H1 (cell line): ENCODE measurements at regions not wholly inside any gene's neighbourhood (a gene's known extent, or its start where the extent isn't known, plus 50 kb on each side); places are given as distances from the start of the nearest gene placed in this dataset.

Source experiments
- CTCF ChIA-PET: fragments of 300-600 bp; sonication (Branson Sonifier 250); formaldehyde crosslinking; loops from one replicate; lab custom pipeline; 2021; ENCODE audit not compliant: partially characterized antibody; lab: Charles Lee
- POLR2A ChIA-PET: fragments of 300-600 bp; sonication (Branson Sonifier 250); formaldehyde crosslinking; loops from one replicate; lab custom pipeline; 2021; ENCODE audit warnings: inconsistent platforms; ENCODE audit not compliant: partially characterized antibody; lab: Charles Lee
- DNase-seq, 2 experiments: peaks; one replicate each; pipeline versions ENCODE4 v3.0.0 to v3.0.0-alpha.2; 2010 to 2022; ENCODE audit warnings: low spot score in 2 of 2, low read depth in 1 of 2, mixed read lengths in 1 of 2
- FAIRE-seq: peaks from 2 replicates; lab custom pipeline; 2011; peaks lifted over from hg19 to GRCh38; lab: Jason Lieb, UNC
- H2AFZ ChIP-seq: 2 replicates; pipeline ENCODE4 v1.8.1; 2012; ENCODE audit warnings: low read length, inconsistent platforms
- H2AK5ac ChIP-seq: 2 replicates; pipeline ENCODE4 v1.6.1; 2013; ENCODE audit warnings: low read depth, low read length
- H2BK120ac ChIP-seq: replicated peaks from 2 replicates; pipeline ENCODE3; 2013; ENCODE audit warnings: low read depth, low read length, inconsistent platforms
- H2BK12ac ChIP-seq: 2 replicates; pipeline ENCODE4 v1.6.1; 2013; ENCODE audit warnings: low read depth, low read length
- H2BK15ac ChIP-seq: 2 replicates; pipeline ENCODE4 v1.6.1; 2013; ENCODE audit warnings: low read length
- H2BK20ac ChIP-seq: 2 replicates; pipeline ENCODE4 v1.6.1; 2013; ENCODE audit warnings: low read length
- H2BK5ac ChIP-seq: 2 replicates; pipeline ENCODE4 v1.6.1; 2013; ENCODE audit warnings: low read depth, low read length
- H3K14ac ChIP-seq: 2 replicates; pipeline ENCODE4 v1.6.1; 2013; ENCODE audit warnings: inconsistent platforms; ENCODE audit not compliant: insufficient read length
- H3K18ac ChIP-seq: 2 replicates; pipeline ENCODE4 v1.6.1; 2013; ENCODE audit warnings: low read length; ENCODE audit errors: extremely low read depth
- H3K23ac ChIP-seq: 2 replicates; pipeline ENCODE4 v1.6.1; 2013; ENCODE audit warnings: inconsistent platforms; ENCODE audit not compliant: insufficient read length
- H3K23me2 ChIP-seq: 2 replicates; pipeline ENCODE4 v1.6.1; 2013; ENCODE audit warnings: low read depth, low read length
- H3K27ac ChIP-seq: 2 replicates; pipeline ENCODE4 v1.6.1; 2011; ENCODE audit warnings: low read depth, low read length, inconsistent platforms
- H3K27me3 ChIP-seq, 4 experiments: replicated peaks in 1 of 4; 1 replicate in 1 of 4; 2 replicates in 3 of 4; pipeline versions ENCODE4 v1.6.1 to v1.8.1; 2011 to 2013; ENCODE audit warnings: low read length in 3 of 4, mild to moderate bottlenecking in 3 of 4, inconsistent platforms in 2 of 4, mixed read lengths in 2 of 4, moderate library complexity in 1 of 4; ENCODE audit not compliant: control insufficient read depth in 3 of 4, insufficient read depth in 3 of 4; ENCODE audit errors: extremely low read depth in 1 of 4
- H3K36me3 ChIP-seq, 4 experiments: 2 replicates each; pipeline versions ENCODE4 v1.6.1 to v1.8.1; 2011 to 2013; ENCODE audit warnings: mild to moderate bottlenecking in 4 of 4, low read length in 3 of 4, moderate library complexity in 2 of 4, control low read depth in 1 of 4, inconsistent platforms in 1 of 4; ENCODE audit not compliant: insufficient read depth in 4 of 4, control insufficient read depth in 2 of 4
- H3K4ac ChIP-seq: replicated peaks from 2 replicates; pipeline ENCODE3; 2013; ENCODE audit warnings: low read length, low read depth, mixed read lengths, inconsistent platforms; ENCODE audit not compliant: insufficient read length
- H3K4me1 ChIP-seq, 4 experiments: replicated peaks in 1 of 4; 1 replicate in 1 of 4; 2 replicates in 3 of 4; pipeline versions ENCODE4 v1.6.1 to v1.8.1; 2011 to 2013; ENCODE audit warnings: low read length in 3 of 4, inconsistent platforms in 2 of 4, mixed read lengths in 1 of 4; ENCODE audit not compliant: insufficient read depth in 4 of 4, control insufficient read depth in 3 of 4
- H3K4me2 ChIP-seq, 2 experiments: 2 replicates each; pipeline versions ENCODE4 v1.6.1 to v1.8.1; 2011 to 2013; ENCODE audit warnings: low read depth in 2 of 2, low read length in 2 of 2, control low read depth in 1 of 2, inconsistent platforms in 1 of 2, mild to moderate bottlenecking in 1 of 2; ENCODE audit not compliant: insufficient read depth in 1 of 2
- H3K4me3 ChIP-seq, 4 experiments: fragments of 200-600, 300-600 bp in 1 of 4; sonication (generic), shearing (Covaris generic), sonication (Bioruptor Twin) in 1 of 4; 2 replicates each; pipeline versions ENCODE4 v1.5.1 to v1.8.1; 2011 to 2016; ENCODE audit warnings: low read length in 4 of 4, low read depth in 3 of 4, control low read depth in 2 of 4, inconsistent platforms in 2 of 4, mild to moderate bottlenecking in 2 of 4, mixed read lengths in 1 of 4, moderate library complexity in 1 of 4; ENCODE audit not compliant: insufficient read depth in 2 of 4; ENCODE audit errors: extremely low read depth in 1 of 4
- H3K56ac ChIP-seq: replicated peaks from 2 replicates; pipeline ENCODE3; 2013; ENCODE audit warnings: low read depth, mild to moderate bottlenecking, mixed read lengths, low read length, inconsistent platforms; ENCODE audit not compliant: insufficient read length
- H3K79me1 ChIP-seq: 2 replicates; pipeline ENCODE4 v1.6.1; 2013; ENCODE audit warnings: low read depth, low read length, control low read depth
- H3K79me2 ChIP-seq, 2 experiments: 2 replicates each; pipeline versions ENCODE4 v1.6.1 to v1.8.1; 2012 to 2013; ENCODE audit warnings: low read length in 2 of 2, mild to moderate bottlenecking in 2 of 2, inconsistent platforms in 1 of 2; ENCODE audit not compliant: insufficient read depth in 2 of 2, control insufficient read depth in 1 of 2
- H3K9ac ChIP-seq, 4 experiments: replicated peaks in 1 of 4; 1 replicate in 1 of 4; 2 replicates in 3 of 4; pipeline versions ENCODE4 v1.6.1 to v1.8.1; 2011 to 2013; ENCODE audit warnings: low read depth in 3 of 4, low read length in 3 of 4, control low read depth in 2 of 4, mild to moderate bottlenecking in 2 of 4, moderate library complexity in 2 of 4, inconsistent platforms in 1 of 4; ENCODE audit errors: extremely low read depth in 1 of 4
- H3K9me3 ChIP-seq, 2 experiments: 2 replicates each; pipeline versions ENCODE4 v1.6.1 to v1.8.1; 2012 to 2013; ENCODE audit warnings: mild to moderate bottlenecking in 2 of 2, moderate library complexity in 2 of 2, control low read depth in 1 of 2, inconsistent platforms in 1 of 2, low read depth in 1 of 2, low read length in 1 of 2, mixed read lengths in 1 of 2; ENCODE audit not compliant: insufficient read depth in 2 of 2
- H4K20me1 ChIP-seq, 2 experiments: replicated peaks in 1 of 2; 2 replicates each; pipeline versions ENCODE3 to v1.8.1; 2011 to 2013; ENCODE audit warnings: inconsistent platforms in 2 of 2, low read length in 2 of 2, mild to moderate bottlenecking in 1 of 2; ENCODE audit not compliant: insufficient read depth in 2 of 2, control insufficient read depth in 1 of 2
- H4K5ac ChIP-seq: 2 replicates; pipeline ENCODE4 v1.6.1; 2013; ENCODE audit warnings: low read length, low read depth, mixed read lengths, inconsistent platforms; ENCODE audit not compliant: insufficient read length
- H4K8ac ChIP-seq: 2 replicates; pipeline ENCODE4 v1.8.0; 2013; ENCODE audit warnings: mild to moderate bottlenecking, moderate library complexity, low read length, inconsistent platforms; ENCODE audit not compliant: insufficient read depth; ENCODE audit errors: extremely low read depth
- H4K91ac ChIP-seq: replicated peaks from 2 replicates; pipeline ENCODE3; 2013; ENCODE audit warnings: low read length, mixed read lengths, inconsistent platforms; ENCODE audit not compliant: insufficient read length
- BCL11A ChIP-seq, 2 experiments: IDR thresholded peaks; one replicate each; pipeline ENCODE4 v1.6.1; 2011; ENCODE audit warnings: low read depth in 2 of 2, low read length in 2 of 2, mild to moderate bottlenecking in 2 of 2
- CBX5 ChIP-seq: fragments of 300-800, 300-1000 bp; sonication (generic); IDR thresholded peaks from 2 replicates; pipeline ENCODE4 v1.7.1; 2016; ENCODE audit warnings: antibody characterized with exemption, low read length, low read depth
- CHD1 ChIP-seq: IDR thresholded peaks from 2 replicates; pipeline ENCODE4 v1.6.1; 2012; ENCODE audit warnings: low read depth, low read length, improper control_type of control experiment
- GABPA ChIP-seq: IDR thresholded peaks from 2 replicates; pipeline ENCODE4 v1.6.1; 2011; ENCODE audit warnings: mild to moderate bottlenecking, low read length, moderate library complexity, borderline replicate concordance; ENCODE audit not compliant: insufficient read depth
- JUN ChIP-seq: IDR thresholded peaks from 2 replicates; pipeline ENCODE4 v1.6.1; 2011; ENCODE audit warnings: low read depth, mild to moderate bottlenecking, improper control_type of control experiment, low read length
- PHF8 ChIP-seq: fragments of 200-600 bp; sonication (generic); conservative IDR thresholded peaks from 2 replicates; pipeline ENCODE4 v1.7.1; 2012; ENCODE audit warnings: low read depth, mild to moderate bottlenecking, inconsistent platforms, low read length, moderate library complexity
- POU5F1 ChIP-seq: IDR thresholded peaks from 2 replicates; pipeline ENCODE4 v1.6.1; 2011; ENCODE audit warnings: low read depth, mild to moderate bottlenecking, low read length, moderate library complexity
- SRF ChIP-seq: IDR thresholded peaks from 2 replicates; pipeline ENCODE4 v1.6.1; 2011; ENCODE audit warnings: mild to moderate bottlenecking, low read depth, low read length, moderate library complexity
- TEAD4 ChIP-seq: IDR thresholded peaks from 2 replicates; pipeline ENCODE4 v1.6.1; 2012; ENCODE audit warnings: low read depth, low read length, inconsistent platforms, mixed read lengths
- WGBS, 2 experiments: shearing (Covaris generic) in 1 of 2; methylation state at CpG; one replicate each; pipeline versions ENCODE4 v1.1.6 to v1.1.7; 2013 to 2015; ENCODE audit warnings: low lambda C conversion rate in 2 of 2, mixed read lengths in 2 of 2, inconsistent platforms in 1 of 2, low coverage in 1 of 2, missing lambda C conversion rate in 1 of 2; ENCODE audit not compliant: insufficient replicate concordance in 2 of 2, insufficient coverage in 1 of 2, insufficient read length in 1 of 2; ENCODE audit errors: extremely low coverage in 1 of 2, missing lambda C conversion rate in 1 of 2; 5-methylcytosine and 5-hydroxymethylcytosine counted together
- TF ChIP-seq, protein P1 (sequence below): IDR thresholded peaks from 2 replicates; pipeline ENCODE4 v1.6.1; 2012; ENCODE audit warnings: inconsistent platforms
- TF ChIP-seq, protein P2 (sequence below): IDR thresholded peaks from 2 replicates; pipeline ENCODE4 v1.6.1; 2012; ENCODE audit warnings: inconsistent platforms
- TF ChIP-seq, protein P3 (sequence below), 3 experiments: IDR thresholded peaks; 1 replicate in 2 of 3; 2 replicates in 1 of 3; pipeline versions ENCODE4 v1.5.1 to v1.6.1; 2011; ENCODE audit warnings: low read length in 3 of 3, mild to moderate bottlenecking in 3 of 3, inconsistent platforms in 2 of 3, low read depth in 1 of 3, moderate library complexity in 1 of 3; ENCODE audit not compliant: insufficient read depth in 1 of 3; ENCODE audit errors: control extremely low read depth in 1 of 3

DNA sequence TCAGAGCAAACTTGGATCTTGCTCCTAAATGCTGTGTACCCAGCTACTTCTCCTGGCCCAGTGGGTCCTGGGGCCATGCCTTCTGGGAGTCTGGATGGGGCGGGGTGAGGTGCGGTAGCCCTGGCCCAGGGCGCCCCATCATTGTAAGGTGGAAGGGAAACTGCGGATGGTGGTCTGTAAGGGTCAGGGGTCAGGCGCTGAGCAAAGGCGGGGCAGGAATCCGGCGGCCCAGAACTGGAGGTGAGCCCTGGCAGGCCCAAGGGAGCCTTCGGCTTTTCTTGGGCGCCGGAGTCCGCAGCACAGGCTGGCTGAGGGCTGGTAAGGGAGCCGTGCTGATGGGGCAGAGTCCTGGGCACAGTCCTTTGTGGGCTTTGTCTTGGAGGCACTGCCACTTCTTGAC is 66.5 kb upstream of the CTBP2 start:
- POLR2A ChIA-PET: no interaction called here
- TF ChIP-seq PHF8 (no peak), POU5F1 (no peak), GABPA (no peak), JUN (no peak), BCL11A (IDR thresholded peaks at IDR 0.05; ENCODE audit: low read depth in 2 of 2, low read length in 2 of 2) (no peak), CBX5 (no peak), CHD1 (no peak), SRF (no peak), TEAD4 (no peak)
- TF ChIP-seq, protein P1, sequence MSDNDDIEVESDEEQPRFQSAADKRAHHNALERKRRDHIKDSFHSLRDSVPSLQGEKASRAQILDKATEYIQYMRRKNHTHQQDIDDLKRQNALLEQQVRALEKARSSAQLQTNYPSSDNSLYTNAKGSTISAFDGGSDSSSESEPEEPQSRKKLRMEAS: no peak
- TF ChIP-seq, protein P2, sequence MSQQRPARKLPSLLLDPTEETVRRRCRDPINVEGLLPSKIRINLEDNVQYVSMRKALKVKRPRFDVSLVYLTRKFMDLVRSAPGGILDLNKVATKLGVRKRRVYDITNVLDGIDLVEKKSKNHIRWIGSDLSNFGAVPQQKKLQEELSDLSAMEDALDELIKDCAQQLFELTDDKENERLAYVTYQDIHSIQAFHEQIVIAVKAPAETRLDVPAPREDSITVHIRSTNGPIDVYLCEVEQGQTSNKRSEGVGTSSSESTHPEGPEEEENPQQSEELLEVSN: no peak
- TF ChIP-seq, protein P3, sequence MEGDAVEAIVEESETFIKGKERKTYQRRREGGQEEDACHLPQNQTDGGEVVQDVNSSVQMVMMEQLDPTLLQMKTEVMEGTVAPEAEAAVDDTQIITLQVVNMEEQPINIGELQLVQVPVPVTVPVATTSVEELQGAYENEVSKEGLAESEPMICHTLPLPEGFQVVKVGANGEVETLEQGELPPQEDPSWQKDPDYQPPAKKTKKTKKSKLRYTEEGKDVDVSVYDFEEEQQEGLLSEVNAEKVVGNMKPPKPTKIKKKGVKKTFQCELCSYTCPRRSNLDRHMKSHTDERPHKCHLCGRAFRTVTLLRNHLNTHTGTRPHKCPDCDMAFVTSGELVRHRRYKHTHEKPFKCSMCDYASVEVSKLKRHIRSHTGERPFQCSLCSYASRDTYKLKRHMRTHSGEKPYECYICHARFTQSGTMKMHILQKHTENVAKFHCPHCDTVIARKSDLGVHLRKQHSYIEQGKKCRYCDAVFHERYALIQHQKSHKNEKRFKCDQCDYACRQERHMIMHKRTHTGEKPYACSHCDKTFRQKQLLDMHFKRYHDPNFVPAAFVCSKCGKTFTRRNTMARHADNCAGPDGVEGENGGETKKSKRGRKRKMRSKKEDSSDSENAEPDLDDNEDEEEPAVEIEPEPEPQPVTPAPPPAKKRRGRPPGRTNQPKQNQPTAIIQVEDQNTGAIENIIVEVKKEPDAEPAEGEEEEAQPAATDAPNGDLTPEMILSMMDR (IDR thresholded peaks at IDR 0.05; ENCODE audit: control extremely low read depth in 1 of 3, insufficient read depth in 1 of 3, low read depth in 1 of 3, low read length in 3 of 3): no peak

More for the DNA sequence above, 66.5 kb upstream of the CTBP2 start:
- no peaks in the 10 kb centered on the region for H3K36me3 ChIP-seq
- no peak overlapping the region for H3K14ac ChIP-seq
- H2BK5ac ChIP-seq: no peak overlapping the region
- H4K8ac ChIP-seq: no peak overlapping the region
- H2BK120ac ChIP-seq: no peak overlapping the region
- H3K4me3 ChIP-seq: no peak overlapping the region
- no peak overlapping the region for H3K23ac ChIP-seq
- H2AK5ac ChIP-seq: no peak overlapping the region
- no peak overlapping the region for H2BK12ac ChIP-seq
- no peaks in the 10 kb centered on the region for H4K20me1 ChIP-seq
- no peak overlapping the region for H3K18ac ChIP-seq
- H3K4ac ChIP-seq: no peak overlapping the region
- no peak overlapping the region for H3K27ac ChIP-seq
- WGBS, 2 experiments: 94% methylated on average over 11 of the region's 13 CpGs; no CpG with 5 or more reads in 1 of the 2 experiments
- FAIRE-seq (no peak), DNase-seq (no peak)
- CTCF ChIA-PET: no interaction called here
- no peaks in the 10 kb centered on the region for H3K9me3 ChIP-seq
- H3K4me2 ChIP-seq: no peak overlapping the region
- no peaks in the 10 kb centered on the region for H3K79me2 ChIP-seq
- no peak overlapping the region for H2BK15ac ChIP-seq
- no peak overlapping the region for H4K91ac ChIP-seq
- H3K79me1 ChIP-seq: no peaks in the 10 kb centered on the region
- no peaks in the 10 kb centered on the region for H3K27me3 ChIP-seq
- H4K5ac ChIP-seq: no peak overlapping the region
- H3K4me1 ChIP-seq: peaks cover 0 to 2% (median 0%) of the 10 kb centered on the region in 4 experiments; a peak in 2 of 7 replicates
- H2BK20ac ChIP-seq: no peak overlapping the region
- H3K9ac ChIP-seq: no peak overlapping the region
- no peaks in the 10 kb centered on the region for H3K23me2 ChIP-seq
- no peak overlapping the region for H2AFZ ChIP-seq
- H3K56ac ChIP-seq: no peak overlapping the region
